CD4-positive, alpha-beta T cell (primary cell): ENCODE measurements at regions not wholly inside any gene's neighbourhood (a gene's known extent, or its start where the extent isn't known, plus 50 kb on each side); places are given as distances from the start of the nearest gene placed in this dataset.

ENCODE experiments used
- ATAC-seq: fragments of 200-7000 bp; cut with Tn5 transposase; one replicate; pipeline ENCODE4 v1.10.0; 2022; ENCODE audit warnings: mild to moderate bottlenecking; ENCODE audit not compliant: poor library complexity
- CTCF ChIA-PET: fragments of 350-600 bp; sonication (Branson Sonifier 250); formaldehyde crosslinking; loops from one replicate; lab custom pipeline; 2021; ENCODE audit warnings: antibody characterized with exemption, inconsistent platforms; lab: Charles Lee
- POLR2A ChIA-PET: fragments of 350-600 bp; sonication (Branson Sonifier 250); formaldehyde crosslinking; loops from one replicate; lab custom pipeline; 2021; ENCODE audit warnings: antibody characterized with exemption, inconsistent platforms; lab: Charles Lee
- DNase-seq, 14 experiments: peaks; one replicate each; pipeline ENCODE4 v3.0.0-alpha.2; 2013 to 2020; ENCODE audit warnings: mixed read lengths in 2 of 14
- H3K27ac ChIP-seq, 2 donors: one replicate each; pipeline versions ENCODE4 v1.5.1 to v1.7.0; 2013; ENCODE audit warnings: low read length in 2 of 2, low read depth in 1 of 2, mild to moderate bottlenecking in 1 of 2
- H3K27me3 ChIP-seq, 2 experiments: 1 replicate in 1 of 2; 2 replicates in 1 of 2; pipeline versions ENCODE4 v1.6.1 to v1.7.0; 2013; ENCODE audit warnings: low read length in 2 of 2, control low read depth in 1 of 2, mild to moderate bottlenecking in 1 of 2, moderate library complexity in 1 of 2; ENCODE audit not compliant: insufficient read depth in 2 of 2, control insufficient read depth in 1 of 2
- H3K36me3 ChIP-seq: one replicate; pipeline ENCODE4 v1.6.1; 2013; ENCODE audit warnings: low read length, control low read depth; ENCODE audit not compliant: insufficient read depth
- H3K4me1 ChIP-seq: one replicate; pipeline ENCODE4 v1.6.1; 2013; ENCODE audit warnings: low read length, control low read depth; ENCODE audit not compliant: insufficient read depth
- H3K4me3 ChIP-seq: one replicate; pipeline ENCODE4 v1.5.1; 2013; ENCODE audit warnings: mild to moderate bottlenecking, low read length, moderate library complexity
- H3K9me3 ChIP-seq, 2 experiments: 1 replicate in 1 of 2; 2 replicates in 1 of 2; pipeline versions ENCODE4 v1.6.1 to v1.7.0; 2013; ENCODE audit warnings: low read length in 2 of 2, mild to moderate bottlenecking in 2 of 2, control low read depth in 1 of 2, moderate library complexity in 1 of 2; ENCODE audit not compliant: control insufficient read depth in 1 of 2, insufficient read depth in 1 of 2
- H3K27ac Mint-ChIP-seq: one replicate; pipeline ENCODE4 v1.8.0; 2020; ENCODE audit warnings: mixed read lengths
- H3K27me3 Mint-ChIP-seq: one replicate; pipeline ENCODE4 v1.8.0; 2021; ENCODE audit warnings: mixed read lengths
- H3K36me3 Mint-ChIP-seq: one replicate; pipeline ENCODE4 v1.8.0; 2021; ENCODE audit warnings: low read depth, mixed read lengths
- H3K4me1 Mint-ChIP-seq: one replicate; pipeline ENCODE4 v1.8.0; 2021; ENCODE audit warnings: low read depth, mixed read lengths
- H3K4me3 Mint-ChIP-seq: one replicate; pipeline ENCODE4 v1.8.0; 2020; ENCODE audit warnings: mild to moderate bottlenecking, mixed read lengths
- H3K9me3 Mint-ChIP-seq: one replicate; pipeline ENCODE4 v1.8.0; 2020; ENCODE audit warnings: mixed read lengths
- intact Hi-C, 2 experiments: fragments of 100-400 bp; cut with DNase I in 1 of 2; cut with micrococcal nuclease in 1 of 2; formaldehyde crosslinking; loops; one replicate each; pipeline versions ENCODE4 v1.15.1 to v1.9.0; 2023 to 2025; cut with DNase I, micrococcal nuclease
- TF ChIP-seq, protein P1 (sequence below): fragments of 200-600 bp; IDR thresholded peaks from one replicate; pipeline ENCODE4 v1.8.0; 2022; ENCODE audit warnings: antibody characterized with exemption, mild to moderate bottlenecking

DNA sequence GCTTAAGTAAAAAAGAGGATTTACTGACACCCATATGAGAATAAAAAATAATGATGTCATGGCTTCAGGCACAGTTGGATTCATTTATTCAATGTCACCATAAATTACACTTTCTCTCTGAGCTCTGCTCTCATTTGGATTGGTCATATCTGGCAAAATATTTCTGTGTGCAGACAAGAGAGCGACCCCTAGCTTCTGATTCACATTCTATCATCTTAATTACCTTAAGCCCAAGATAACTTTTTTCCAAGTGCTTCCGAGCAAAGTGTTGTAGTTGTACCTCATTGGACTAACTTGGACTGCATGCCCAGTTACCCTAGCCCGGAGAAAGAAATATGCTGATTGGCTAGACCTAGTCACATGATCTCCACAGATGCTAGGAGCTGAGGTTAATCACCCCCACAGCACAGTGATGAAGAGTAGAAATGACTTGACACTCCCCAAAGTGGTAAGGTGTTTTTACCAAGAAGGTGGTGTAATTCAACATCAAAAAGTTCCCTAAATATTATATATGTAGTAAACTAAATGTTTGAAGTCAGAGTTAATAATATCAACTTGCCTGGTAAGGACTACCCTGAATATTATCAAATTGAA lies 552.2 kb upstream of the SUCLG2 start:
- H3K27me3 Mint-ChIP-seq, result no peaks in the 10 kb centered on the region
- Histone ChIP-seq H3K36me3 (peaks cover 5% of the 10 kb centered on the region), H3K27ac (no peak overlapping the region), H3K4me1 (no peaks in the 10 kb centered on the region), H3K9me3 (peaks cover 0 to 3% of the 10 kb centered on the region in 2 experiments), H3K4me3 (no peak overlapping the region), H3K27me3 (no peaks in the 10 kb centered on the region)
- no peak overlapping the region for H3K4me3 Mint-ChIP-seq
- CTCF ChIA-PET, result no interaction called here
- DNase-seq (peak in 1 of 14 experiments; percentile 1), ATAC-seq (no peak)
- no peaks in the 10 kb centered on the region for H3K36me3 Mint-ChIP-seq
- intact Hi-C loops, result no loop called here
- H3K27ac Mint-ChIP-seq, result no peak overlapping the region
- TF ChIP-seq, protein P1, sequence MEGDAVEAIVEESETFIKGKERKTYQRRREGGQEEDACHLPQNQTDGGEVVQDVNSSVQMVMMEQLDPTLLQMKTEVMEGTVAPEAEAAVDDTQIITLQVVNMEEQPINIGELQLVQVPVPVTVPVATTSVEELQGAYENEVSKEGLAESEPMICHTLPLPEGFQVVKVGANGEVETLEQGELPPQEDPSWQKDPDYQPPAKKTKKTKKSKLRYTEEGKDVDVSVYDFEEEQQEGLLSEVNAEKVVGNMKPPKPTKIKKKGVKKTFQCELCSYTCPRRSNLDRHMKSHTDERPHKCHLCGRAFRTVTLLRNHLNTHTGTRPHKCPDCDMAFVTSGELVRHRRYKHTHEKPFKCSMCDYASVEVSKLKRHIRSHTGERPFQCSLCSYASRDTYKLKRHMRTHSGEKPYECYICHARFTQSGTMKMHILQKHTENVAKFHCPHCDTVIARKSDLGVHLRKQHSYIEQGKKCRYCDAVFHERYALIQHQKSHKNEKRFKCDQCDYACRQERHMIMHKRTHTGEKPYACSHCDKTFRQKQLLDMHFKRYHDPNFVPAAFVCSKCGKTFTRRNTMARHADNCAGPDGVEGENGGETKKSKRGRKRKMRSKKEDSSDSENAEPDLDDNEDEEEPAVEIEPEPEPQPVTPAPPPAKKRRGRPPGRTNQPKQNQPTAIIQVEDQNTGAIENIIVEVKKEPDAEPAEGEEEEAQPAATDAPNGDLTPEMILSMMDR, result no peak
- POLR2A ChIA-PET, result no interaction called here
- H3K9me3 Mint-ChIP-seq, result peaks cover 6% of the 10 kb centered on the region
- no peaks in the 10 kb centered on the region for H3K4me1 Mint-ChIP-seq

DNA sequence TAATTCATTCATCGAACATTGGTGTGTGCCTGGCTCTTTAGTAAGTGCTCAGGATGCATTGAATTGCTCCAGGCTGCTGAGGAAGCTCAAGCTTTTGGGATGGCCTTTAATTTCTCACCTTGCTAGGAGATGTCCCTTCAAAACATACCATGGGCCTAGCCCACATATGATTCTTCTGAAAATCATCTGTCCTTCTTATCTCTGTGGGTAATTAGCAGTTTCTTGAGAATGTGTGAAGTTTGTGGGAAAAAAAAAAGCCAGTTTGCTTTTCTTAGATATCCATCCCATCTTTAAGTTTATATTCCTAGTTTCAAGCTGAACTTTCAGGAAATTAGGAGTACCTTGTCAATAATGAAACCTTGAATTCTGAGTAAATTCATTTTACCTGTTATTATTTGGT lies 532.3 kb upstream of the SUCLG2 start:
- Histone ChIP-seq H3K4me3 (no peak overlapping the region), H3K27me3 (no peaks in the 10 kb centered on the region), H3K36me3 (no peaks in the 10 kb centered on the region), H3K9me3 (no peaks in the 10 kb centered on the region), H3K27ac (no peak overlapping the region), H3K4me1 (no peaks in the 10 kb centered on the region)
- Mint-ChIP-seq H3K36me3 (peaks cover 4% of the 10 kb centered on the region), H3K27me3 (no peaks in the 10 kb centered on the region), H3K4me1 (no peaks in the 10 kb centered on the region), H3K4me3 (no peak overlapping the region), H3K27ac (no peak overlapping the region), H3K9me3 (peaks cover 4% of the 10 kb centered on the region)
- TF ChIP-seq, protein P1, result no peak
- CTCF ChIA-PET, result no interaction called here
- ATAC-seq (no peak), DNase-seq (no peak)
- intact Hi-C loops, result no loop called here
- POLR2A ChIA-PET, result no interaction called here

DNA sequence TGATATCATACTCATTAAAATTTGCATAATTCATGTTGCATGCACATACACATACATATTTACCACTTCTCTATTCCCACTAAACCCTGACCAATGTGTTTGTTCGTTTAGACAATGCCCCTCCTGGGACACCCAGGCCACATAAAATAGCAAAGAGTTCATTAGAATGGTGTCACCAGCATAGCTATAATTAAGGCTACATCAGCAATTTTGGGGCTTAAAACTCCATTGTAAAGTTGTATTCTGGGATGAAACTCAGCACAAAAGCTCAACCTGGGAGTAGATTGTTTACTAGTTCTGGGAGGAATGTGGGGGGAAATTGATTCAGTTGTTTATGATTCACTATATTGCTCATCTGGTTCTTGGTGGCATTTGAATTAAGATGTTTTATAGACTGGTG lies 522.2 kb upstream of the SUCLG2 start:
- TF ChIP-seq, protein P1, result no peak
- H3K27ac Mint-ChIP-seq, result no peak overlapping the region
- intact Hi-C loops, result no loop called here
- no peak for DNase-seq
- Histone ChIP-seq H3K27ac (no peak overlapping the region), H3K9me3 (peaks cover 9 to 12% of the 10 kb centered on the region in 2 experiments), H3K4me1 (no peaks in the 10 kb centered on the region), H3K27me3 (no peaks in the 10 kb centered on the region), H3K36me3 (no peaks in the 10 kb centered on the region), H3K4me3 (no peak overlapping the region)
- H3K36me3 Mint-ChIP-seq, result peaks cover 28% of the 10 kb centered on the region
- H3K9me3 Mint-ChIP-seq, result peaks cover 16% of the 10 kb centered on the region
- POLR2A ChIA-PET, result no interaction called here
- no peaks in the 10 kb centered on the region for H3K4me1 Mint-ChIP-seq
- H3K27me3 Mint-ChIP-seq, result no peaks in the 10 kb centered on the region
- H3K4me3 Mint-ChIP-seq, result no peak overlapping the region
- CTCF ChIA-PET, result no interaction called here
- no peak for ATAC-seq
